ENCODE measurements at regions not wholly inside any gene's neighbourhood (a gene's known extent, or its start where the extent isn't known, plus 50 kb on each side); places are given as distances from the start of the nearest gene placed in this dataset.

DNA sequence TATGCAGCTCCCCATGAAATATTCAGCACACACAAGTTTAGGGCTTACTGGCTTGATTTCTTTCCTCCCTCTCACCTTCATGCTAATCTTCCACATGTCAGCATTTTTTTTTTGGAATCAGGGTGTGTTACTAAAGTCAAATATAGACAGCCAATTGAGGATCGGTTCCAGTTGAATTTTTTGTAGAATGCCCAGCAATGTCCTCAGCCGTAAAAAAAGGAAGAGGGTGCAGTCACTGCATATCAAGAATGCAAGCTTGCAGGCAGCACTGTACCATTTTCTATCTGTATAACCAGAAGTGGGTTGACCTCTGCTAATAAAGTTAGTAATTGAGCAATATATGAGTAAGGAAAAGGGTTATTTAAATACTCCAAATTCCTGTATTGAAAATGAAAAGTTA lies 51.4 kb upstream of the CHMP2B start:
- no peak overlapping the region for H3K56ac ChIP-seq (ENCODE audit: extremely low read depth, insufficient read depth, low read length)
- H3K14ac ChIP-seq (replicated peaks; ENCODE audit: low read depth, low read length): no peak overlapping the region
- no peak overlapping the region for H3K4me3 ChIP-seq (ENCODE audit: insufficient read depth, low read depth, low read length)
- no peak overlapping the region for H3K4ac ChIP-seq (ENCODE audit: low read depth, low read length)
- no peak overlapping the region for H2BK120ac ChIP-seq (ENCODE audit: low read depth, low read length)
- no peak overlapping the region for H3K4me2 ChIP-seq (ENCODE audit: low read depth, low read length)
- H3K23ac ChIP-seq (ENCODE audit: low read depth, low read length): no peak overlapping the region
- H4K5ac ChIP-seq (ENCODE audit: low read depth, low read length): no peak overlapping the region
- in situ Hi-C loops (cut with MboI; ENCODE audit: low sequenced_read_pairs) (no loop called here), intact Hi-C loops (cut with micrococcal nuclease) (no loop called here), dilution Hi-C loops (cut with HindIII; ENCODE audit: low sequenced_read_pairs, unreplicated experiment) (no loop called here)
- no peaks in the 10 kb centered on the region for H4K20me1 ChIP-seq (ENCODE audit: insufficient read depth, low read length)
- POLR2A ChIA-PET (ENCODE audit: unreplicated experiment): interaction anchor here (0.6 kb wide), 1 partner anchor 16 kb away, joined by 4 read pairs; no protein-coding TSS in a partner anchor
- ATAC-seq (ENCODE audit: low read depth) (no peak), DNase-seq (no peak)
- no peak overlapping the region for H3K18ac ChIP-seq (ENCODE audit: low read depth, low read length)
- no peaks in the 10 kb centered on the region; the same call in 1 of the 2 replicates for H3K27me3 ChIP-seq (ENCODE audit: control insufficient read depth, insufficient read depth, low read length)
- no peak overlapping the region for H2BK15ac ChIP-seq (ENCODE audit: low read depth, low read length)
- no peak overlapping the region for H3K27ac ChIP-seq (ENCODE audit: insufficient read depth, low read length)
- H3K79me1 ChIP-seq (ENCODE audit: low read depth in 1 of 2, low read length in 2 of 2): no peaks in the 10 kb centered on the region
- BruUV-seq (replicated peaks): no TSS peak
- CTCF ChIA-PET: no interaction called here
- no peak overlapping the region for H2AK5ac ChIP-seq (ENCODE audit: low read depth, low read length)
- WGBS, 2 experiments (ENCODE audit: extremely low coverage in 2 of 2, insufficient read length in 1 of 2): 86% methylated on average over 2 of the region's 2 CpGs; no CpG with 5 or more reads in 1 of the 2 experiments
- no peak overlapping the region for H2BK20ac ChIP-seq (ENCODE audit: low read depth, low read length)
- H3K36me3 ChIP-seq (ENCODE audit: control insufficient read depth, insufficient read depth, low read length): no peaks in the 10 kb centered on the region
- H2AFZ ChIP-seq (replicated peaks; ENCODE audit: low read length, poor library complexity): no peak overlapping the region
- H4K91ac ChIP-seq (ENCODE audit: insufficient read depth, low read depth, low read length): no peak overlapping the region
- no peak overlapping the region for H2BK5ac ChIP-seq (ENCODE audit: low read depth, low read length, poor library complexity, severe bottlenecking)
- no peak overlapping the region for H4K8ac ChIP-seq (ENCODE audit: low read depth in 2 of 2, low read length in 2 of 2)
- H3K4me1 ChIP-seq (ENCODE audit: control insufficient read depth, insufficient read depth, low read length): no peaks in the 10 kb centered on the region
- no peak for TF ChIP-seq CEBPB (IDR thresholded peaks at IDR 0.05; ENCODE audit: low read depth, low read length)
- peak; percentile 39; the same call in 1 of the 2 replicates for TF ChIP-seq MAFK (IDR thresholded peaks at IDR 0.05; ENCODE audit: low read depth, low read length)
- no peak overlapping the region for H3K9ac ChIP-seq (ENCODE audit: low read depth, low read length)
- no peaks in the 10 kb centered on the region for H3K9me3 ChIP-seq (ENCODE audit: control insufficient read depth, insufficient read depth, low read length)
- no peaks in the 10 kb centered on the region for H3K9me1 ChIP-seq (ENCODE audit: insufficient read depth, low read length)
- H2AK9ac ChIP-seq (replicated peaks; ENCODE audit: low read depth, low read length, poor library complexity): no peak overlapping the region
